Loucy (cell line): ENCODE measurements at regions not wholly inside any gene's neighbourhood (a gene's known extent, or its start where the extent isn't known, plus 50 kb on each side); places are given as distances from the start of the nearest gene placed in this dataset.

Source experiments
- H2AFZ ChIP-seq: fragments of 200-600 bp; sonication (generic); 2 replicates; pipeline ENCODE4 v1.6.0; 2016; ENCODE audit warnings: antibody characterized with exemption, mild to moderate bottlenecking, low read length, moderate library complexity
- H3F3A ChIP-seq: fragments of 200-600 bp; 2 replicates; pipeline ENCODE4 v1.6.0; 2016; ENCODE audit warnings: antibody characterized with exemption, low read depth, mild to moderate bottlenecking
- H3K27me3 ChIP-seq: fragments of 200-600 bp; sonication (generic); 2 replicates; pipeline ENCODE4 v1.6.1; 2014; ENCODE audit warnings: low read length, mild to moderate bottlenecking; ENCODE audit not compliant: insufficient read depth, poor library complexity, severe bottlenecking
- H3K36me3 ChIP-seq: fragments of 200-600 bp; sonication (generic); 2 replicates; pipeline ENCODE4 v1.6.1; 2016; ENCODE audit warnings: low read length; ENCODE audit not compliant: insufficient read depth
- H3K4me1 ChIP-seq: fragments of 200-600 bp; sonication (generic); 2 replicates; pipeline ENCODE4 v1.5.1; 2014; ENCODE audit warnings: low read length, mild to moderate bottlenecking; ENCODE audit not compliant: insufficient read depth, poor library complexity, severe bottlenecking
- H3K4me2 ChIP-seq: fragments of 200-600 bp; sonication (generic); 2 replicates; pipeline ENCODE4 v1.6.0; 2014; ENCODE audit warnings: antibody characterized with exemption, low read length, low read depth, mild to moderate bottlenecking; ENCODE audit not compliant: poor library complexity, severe bottlenecking
- H3K4me3 ChIP-seq: fragments of 200-600 bp; sonication (generic); 2 replicates; pipeline ENCODE4 v1.5.1; 2014; ENCODE audit warnings: low read length, mild to moderate bottlenecking, mixed read lengths; ENCODE audit not compliant: poor library complexity, severe bottlenecking
- H3K79me2 ChIP-seq: fragments of 200-600 bp; sonication (generic); 2 replicates; pipeline ENCODE4 v1.6.1; 2014; ENCODE audit warnings: low read length; ENCODE audit not compliant: insufficient read depth
- H3K9ac ChIP-seq: fragments of 200-600 bp; sonication (generic); 2 replicates; pipeline ENCODE4 v1.6.0; 2014; ENCODE audit warnings: mild to moderate bottlenecking, low read depth, low read length, moderate library complexity; ENCODE audit not compliant: poor library complexity, severe bottlenecking
- H3K9me2 ChIP-seq: fragments of 200-600 bp; sonication (generic); replicated peaks from 2 replicates; pipeline ENCODE4 v1.6.1; 2016; ENCODE audit warnings: low read depth, low read length, mixed read lengths
- H3K9me3 ChIP-seq: fragments of 200-600 bp; sonication (generic); 2 replicates; pipeline ENCODE4 v1.6.1; 2014; ENCODE audit warnings: mild to moderate bottlenecking, antibody characterized with exemption, low read length, low read depth; ENCODE audit not compliant: insufficient read depth
- H4K20me1 ChIP-seq: fragments of 200-600 bp; sonication (generic); 2 replicates; pipeline ENCODE4 v1.6.0; 2014; ENCODE audit warnings: antibody characterized with exemption, low read length, mild to moderate bottlenecking; ENCODE audit not compliant: insufficient read depth, poor library complexity, severe bottlenecking
- CTCF ChIP-seq: fragments of 200-600 bp; sonication (generic); conservative IDR thresholded peaks from 2 replicates; pipeline ENCODE4 v1.5.1; 2014; ENCODE audit warnings: mild to moderate bottlenecking, antibody characterized with exemption, low read length
- EZH2phosphoT487 ChIP-seq: fragments of 200-600 bp; IDR thresholded peaks from 2 replicates; pipeline ENCODE4 v1.6.1; 2018; ENCODE audit warnings: antibody characterized with exemption, mild to moderate bottlenecking, moderate library complexity, borderline replicate concordance

GRCh38 chr15:87368511-87368910 is 888.0 kb downstream of the NTRK3 start:
- no peak overlapping the region for H2AFZ ChIP-seq
- no peak overlapping the region for H3K4me2 ChIP-seq
- H3K9ac ChIP-seq: no peak overlapping the region

GRCh38 chr15:87365186-87365585 is 891.4 kb downstream of the NTRK3 start:
- no peaks in the 10 kb centered on the region for H3K4me1 ChIP-seq
- H3K36me3 ChIP-seq: no peaks in the 10 kb centered on the region
- no peak overlapping the region for H2AFZ ChIP-seq
- H3K27me3 ChIP-seq: no peaks in the 10 kb centered on the region
- H3F3A ChIP-seq: no peaks in the 10 kb centered on the region
- H4K20me1 ChIP-seq: no peaks in the 10 kb centered on the region
- no peak overlapping the region for H3K4me2 ChIP-seq
- no peak overlapping the region for H3K9ac ChIP-seq
- no peak overlapping the region for H3K4me3 ChIP-seq
- no peaks in the 10 kb centered on the region for H3K79me2 ChIP-seq
- no peaks in the 10 kb centered on the region for H3K9me2 ChIP-seq
- no peak for TF ChIP-seq CTCF
- TF ChIP-seq EZH2phosphoT487: no peak
- H3K9me3 ChIP-seq: no peaks in the 10 kb centered on the region

More at GRCh38 chr15:87368511-87368910, 888.0 kb downstream of the NTRK3 start:
- Histone ChIP-seq H3K9me2 (no peaks in the 10 kb centered on the region), H3K79me2 (no peaks in the 10 kb centered on the region), H3K36me3 (no peaks in the 10 kb centered on the region), H3K9me3 (no peaks in the 10 kb centered on the region), H3K27me3 (no peaks in the 10 kb centered on the region), H3K4me3 (no peak overlapping the region), H3K4me1 (no peaks in the 10 kb centered on the region), H4K20me1 (no peaks in the 10 kb centered on the region), H3F3A (no peaks in the 10 kb centered on the region)
- TF ChIP-seq CTCF: no peak
- TF ChIP-seq EZH2phosphoT487: no peak

- Histone ChIP-seq H3F3A (no peaks in the 10 kb centered on the region), H3K79me2 (no peaks in the 10 kb centered on the region), H3K27me3 (no peaks in the 10 kb centered on the region), H2AFZ (no peak overlapping the region), H3K4me1 (no peaks in the 10 kb centered on the region), H3K36me3 (no peaks in the 10 kb centered on the region), H3K4me2 (no peak overlapping the region), H3K4me3 (no peak overlapping the region), H3K9ac (no peak overlapping the region), H4K20me1 (no peaks in the 10 kb centered on the region), H3K9me2 (no peaks in the 10 kb centered on the region), H3K9me3 (no peaks in the 10 kb centered on the region)
- TF ChIP-seq EZH2phosphoT487 (no peak), CTCF (no peak)
Observed at GRCh38 chr15:87362531-87362930, 894.0 kb downstream of the NTRK3 start.
